WTC11 (cell line): ENCODE measurements at regions not wholly inside any gene's neighbourhood (a gene's known extent, or its start where the extent isn't known, plus 50 kb on each side); places are given as distances from the start of the nearest gene placed in this dataset.

Experiments
- ATAC-seq: fragments of 200-7000 bp; cut with Tn5 transposase; 2 replicates; pipeline ENCODE4 v1.10.0; 2021; ENCODE audit warnings: mild to moderate bottlenecking, moderate library complexity
- CTCF ChIA-PET: fragments of 300-600 bp; sonication (Branson Sonifier 250); formaldehyde crosslinking; loops from one replicate; lab custom pipeline; 2021; ENCODE audit warnings: antibody characterized with exemption; lab: Charles Lee
- POLR2A ChIA-PET: fragments of 350-600 bp; sonication (Branson Sonifier 250); formaldehyde crosslinking; loops from one replicate; lab custom pipeline; 2021; ENCODE audit warnings: antibody characterized with exemption; lab: Charles Lee
- DNase-seq: peaks from one replicate; pipeline ENCODE4 v3.0.0; 2021; ENCODE audit warnings: low spot score
- H3K27ac Mint-ChIP-seq: 2 replicates; pipeline ENCODE4 v1.8.0; 2021; ENCODE audit warnings: mixed read lengths
- H3K27me3 Mint-ChIP-seq: 2 replicates; pipeline ENCODE4 v1.8.0; 2021; ENCODE audit warnings: low read depth, mild to moderate bottlenecking, moderate library complexity, mixed read lengths
- H3K36me3 Mint-ChIP-seq: 2 replicates; pipeline ENCODE4 v1.8.0; 2021; ENCODE audit warnings: mixed read lengths
- H3K4me1 Mint-ChIP-seq: 2 replicates; pipeline ENCODE4 v1.8.0; 2022; ENCODE audit warnings: mixed read lengths
- H3K4me3 Mint-ChIP-seq: 2 replicates; pipeline ENCODE4 v1.8.0; 2021; ENCODE audit warnings: mild to moderate bottlenecking, moderate library complexity, mixed read lengths
- H3K9me3 Mint-ChIP-seq: 2 replicates; pipeline ENCODE4 v1.8.0; 2021; ENCODE audit warnings: mixed read lengths
- ATF2 ChIP-seq: sonication (generic); formaldehyde crosslinking; IDR thresholded peaks from 2 replicates; pipeline ENCODE4 v1.8.1; 2022; ENCODE audit warnings: low read depth, missing genetic modification reagents, borderline replicate concordance
- CTCF ChIP-seq: fragments of 200-600 bp; IDR thresholded peaks from 2 replicates; pipeline ENCODE4 v1.8.0; 2022; ENCODE audit warnings: antibody characterized with exemption
- FOXP4 ChIP-seq: sonication (generic); formaldehyde crosslinking; IDR thresholded peaks from 2 replicates; pipeline ENCODE4 v1.8.0; 2022; ENCODE audit warnings: mild to moderate bottlenecking, missing genetic modification reagents
- GTF2I ChIP-seq: fragments of 250-450 bp; sonication (Bioruptor Pico); conservative IDR thresholded peaks from 2 replicates; pipeline ENCODE4 v1.4.0; 2021; ENCODE audit warnings: mild to moderate bottlenecking
- NFATC4 ChIP-seq: fragments of 250-450 bp; sonication (Bioruptor Pico); IDR thresholded peaks from 2 replicates; pipeline ENCODE4 v1.9.0; 2021; ENCODE audit warnings: mild to moderate bottlenecking
- NR2C2 ChIP-seq: sonication (generic); formaldehyde crosslinking; IDR thresholded peaks from 2 replicates; pipeline ENCODE4 v1.8.0; 2022; ENCODE audit warnings: mild to moderate bottlenecking, missing genetic modification reagents
- PRRX2 ChIP-seq: fragments of 250-450 bp; sonication (Bioruptor Pico); IDR thresholded peaks from 2 replicates; pipeline ENCODE4 v1.8.0; 2021; ENCODE audit warnings: mild to moderate bottlenecking
- RELA ChIP-seq: sonication (generic); formaldehyde crosslinking; IDR thresholded peaks from 2 replicates; pipeline ENCODE4 v1.8.1; 2022; ENCODE audit warnings: missing genetic modification reagents, mild to moderate bottlenecking, borderline replicate concordance
- RORB ChIP-seq: fragments of 250-450 bp; sonication (Bioruptor Pico); IDR thresholded peaks from 2 replicates; pipeline ENCODE4 v1.9.0; 2021; ENCODE audit warnings: mild to moderate bottlenecking
- SMAD3 ChIP-seq: sonication (generic); formaldehyde crosslinking; IDR thresholded peaks from 2 replicates; pipeline ENCODE4 v1.8.0; 2022; ENCODE audit warnings: missing genetic modification reagents, mild to moderate bottlenecking, borderline replicate concordance
- SMAD4 ChIP-seq: sonication (generic); formaldehyde crosslinking; IDR thresholded peaks from 2 replicates; pipeline ENCODE4 v1.8.0; 2022; ENCODE audit warnings: mild to moderate bottlenecking, missing genetic modification reagents
- ZNF232 ChIP-seq: sonication (generic); formaldehyde crosslinking; IDR thresholded peaks from 2 replicates; pipeline ENCODE4 v1.8.0; 2022; ENCODE audit warnings: mild to moderate bottlenecking, missing genetic modification reagents
- ZNF281 ChIP-seq: sonication (generic); formaldehyde crosslinking; IDR thresholded peaks from 2 replicates; pipeline ENCODE4 v1.8.0; 2023; ENCODE audit warnings: mild to moderate bottlenecking, missing genetic modification reagents
- ZNF317 ChIP-seq: sonication (generic); formaldehyde crosslinking; IDR thresholded peaks from 2 replicates; pipeline ENCODE4 v1.8.1; 2023; ENCODE audit warnings: low read depth, mild to moderate bottlenecking, moderate library complexity, missing genetic modification reagents, borderline replicate concordance
- ZNF671 ChIP-seq: fragments of 250-450 bp; sonication (Bioruptor Pico); IDR thresholded peaks from 2 replicates; pipeline ENCODE4 v1.8.0; 2021; ENCODE audit warnings: mild to moderate bottlenecking
- TF ChIP-seq, protein P1 (sequence below): fragments of 250-450 bp; sonication (Bioruptor Pico); IDR thresholded peaks from 2 replicates; pipeline ENCODE4 v1.9.0; 2021; ENCODE audit warnings: mild to moderate bottlenecking, borderline replicate concordance
- TF ChIP-seq, protein P2 (sequence below): fragments of 250-450 bp; sonication (Bioruptor Pico); conservative IDR thresholded peaks from 2 replicates; pipeline ENCODE4 v1.9.0; 2021; ENCODE audit warnings: mild to moderate bottlenecking
- TF ChIP-seq, protein P3 (sequence below): sonication (generic); formaldehyde crosslinking; IDR thresholded peaks from 2 replicates; pipeline ENCODE4 v1.8.1; 2022; ENCODE audit warnings: low read depth, mild to moderate bottlenecking, moderate library complexity, missing genetic modification reagents, borderline replicate concordance

GRCh38 chr13:111945086-111945485, 121.9 kb upstream of the SOX1 start:
- TF ChIP-seq, protein P1, sequence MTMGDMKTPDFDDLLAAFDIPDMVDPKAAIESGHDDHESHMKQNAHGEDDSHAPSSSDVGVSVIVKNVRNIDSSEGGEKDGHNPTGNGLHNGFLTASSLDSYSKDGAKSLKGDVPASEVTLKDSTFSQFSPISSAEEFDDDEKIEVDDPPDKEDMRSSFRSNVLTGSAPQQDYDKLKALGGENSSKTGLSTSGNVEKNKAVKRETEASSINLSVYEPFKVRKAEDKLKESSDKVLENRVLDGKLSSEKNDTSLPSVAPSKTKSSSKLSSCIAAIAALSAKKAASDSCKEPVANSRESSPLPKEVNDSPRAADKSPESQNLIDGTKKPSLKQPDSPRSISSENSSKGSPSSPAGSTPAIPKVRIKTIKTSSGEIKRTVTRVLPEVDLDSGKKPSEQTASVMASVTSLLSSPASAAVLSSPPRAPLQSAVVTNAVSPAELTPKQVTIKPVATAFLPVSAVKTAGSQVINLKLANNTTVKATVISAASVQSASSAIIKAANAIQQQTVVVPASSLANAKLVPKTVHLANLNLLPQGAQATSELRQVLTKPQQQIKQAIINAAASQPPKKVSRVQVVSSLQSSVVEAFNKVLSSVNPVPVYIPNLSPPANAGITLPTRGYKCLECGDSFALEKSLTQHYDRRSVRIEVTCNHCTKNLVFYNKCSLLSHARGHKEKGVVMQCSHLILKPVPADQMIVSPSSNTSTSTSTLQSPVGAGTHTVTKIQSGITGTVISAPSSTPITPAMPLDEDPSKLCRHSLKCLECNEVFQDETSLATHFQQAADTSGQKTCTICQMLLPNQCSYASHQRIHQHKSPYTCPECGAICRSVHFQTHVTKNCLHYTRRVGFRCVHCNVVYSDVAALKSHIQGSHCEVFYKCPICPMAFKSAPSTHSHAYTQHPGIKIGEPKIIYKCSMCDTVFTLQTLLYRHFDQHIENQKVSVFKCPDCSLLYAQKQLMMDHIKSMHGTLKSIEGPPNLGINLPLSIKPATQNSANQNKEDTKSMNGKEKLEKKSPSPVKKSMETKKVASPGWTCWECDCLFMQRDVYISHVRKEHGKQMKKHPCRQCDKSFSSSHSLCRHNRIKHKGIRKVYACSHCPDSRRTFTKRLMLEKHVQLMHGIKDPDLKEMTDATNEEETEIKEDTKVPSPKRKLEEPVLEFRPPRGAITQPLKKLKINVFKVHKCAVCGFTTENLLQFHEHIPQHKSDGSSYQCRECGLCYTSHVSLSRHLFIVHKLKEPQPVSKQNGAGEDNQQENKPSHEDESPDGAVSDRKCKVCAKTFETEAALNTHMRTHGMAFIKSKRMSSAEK (CRISPR knock-in tag) = no peak
- TF ChIP-seq ZNF671 (CRISPR knock-in tag) (no peak), NR2C2 (CRISPR knock-in tag) (no peak), PRRX2 (CRISPR knock-in tag) (no peak), RELA (CRISPR knock-in tag) (no peak), SMAD3 (no peak), CTCF (no peak), ATF2 (CRISPR knock-in tag) (no peak), ZNF317 (no peak), NFATC4 (CRISPR knock-in tag) (no peak), ZNF232 (CRISPR knock-in tag) (no peak)
- TF ChIP-seq, protein P2, sequence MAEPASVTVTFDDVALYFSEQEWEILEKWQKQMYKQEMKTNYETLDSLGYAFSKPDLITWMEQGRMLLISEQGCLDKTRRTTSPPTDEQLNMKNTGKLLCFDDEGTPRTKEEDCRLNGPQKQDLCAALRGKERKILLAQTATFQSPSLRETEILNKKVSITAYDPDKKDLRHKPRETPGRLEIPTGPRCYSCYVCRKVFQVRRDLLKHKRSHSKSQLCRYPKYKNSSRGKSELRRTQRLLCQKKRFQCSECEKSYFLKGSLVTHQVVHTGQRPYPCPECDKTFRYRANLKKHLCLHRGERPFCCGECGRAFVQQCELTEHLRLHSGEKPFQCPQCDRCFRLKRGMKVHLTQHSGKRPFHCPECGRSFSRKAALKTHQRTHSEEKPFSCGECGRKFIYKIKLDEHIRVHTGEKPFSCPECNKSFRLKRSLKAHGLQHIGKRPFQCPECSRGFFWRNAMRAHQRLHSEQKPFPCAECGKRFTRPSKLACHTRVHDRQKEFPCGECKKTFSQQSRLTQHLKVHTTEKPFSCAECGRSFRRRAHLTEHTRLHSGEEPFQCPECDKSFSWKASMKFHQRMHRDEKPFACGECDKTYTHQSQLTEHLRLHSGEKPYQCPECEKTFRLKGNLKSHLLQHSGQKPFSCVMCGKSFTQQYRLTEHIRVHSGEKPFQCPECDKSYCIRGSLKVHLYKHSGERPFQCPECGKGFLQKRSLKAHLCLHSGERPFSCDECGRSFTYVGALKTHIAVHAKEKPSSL = no peak
- TF ChIP-seq, protein P3, sequence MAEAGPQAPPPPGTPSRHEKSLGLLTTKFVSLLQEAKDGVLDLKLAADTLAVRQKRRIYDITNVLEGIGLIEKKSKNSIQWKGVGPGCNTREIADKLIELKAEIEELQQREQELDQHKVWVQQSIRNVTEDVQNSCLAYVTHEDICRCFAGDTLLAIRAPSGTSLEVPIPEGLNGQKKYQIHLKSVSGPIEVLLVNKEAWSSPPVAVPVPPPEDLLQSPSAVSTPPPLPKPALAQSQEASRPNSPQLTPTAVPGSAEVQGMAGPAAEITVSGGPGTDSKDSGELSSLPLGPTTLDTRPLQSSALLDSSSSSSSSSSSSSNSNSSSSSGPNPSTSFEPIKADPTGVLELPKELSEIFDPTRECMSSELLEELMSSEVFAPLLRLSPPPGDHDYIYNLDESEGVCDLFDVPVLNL (CRISPR knock-in tag) = no peak
- TF ChIP-seq, all 79 proteins: peak for 0
- H3K4me3 Mint-ChIP-seq = no peak overlapping the region
- ATAC-seq (no peak), DNase-seq (no peak)
- peaks cover 9% of the 10 kb centered on the region for H3K9me3 Mint-ChIP-seq
- H3K27ac Mint-ChIP-seq = no peak overlapping the region
- H3K4me1 Mint-ChIP-seq = no peaks in the 10 kb centered on the region
- CTCF ChIA-PET = no interaction called here
- POLR2A ChIA-PET = no interaction called here
- no peaks in the 10 kb centered on the region for H3K36me3 Mint-ChIP-seq
- H3K27me3 Mint-ChIP-seq = no peaks in the 10 kb centered on the region

DNA sequence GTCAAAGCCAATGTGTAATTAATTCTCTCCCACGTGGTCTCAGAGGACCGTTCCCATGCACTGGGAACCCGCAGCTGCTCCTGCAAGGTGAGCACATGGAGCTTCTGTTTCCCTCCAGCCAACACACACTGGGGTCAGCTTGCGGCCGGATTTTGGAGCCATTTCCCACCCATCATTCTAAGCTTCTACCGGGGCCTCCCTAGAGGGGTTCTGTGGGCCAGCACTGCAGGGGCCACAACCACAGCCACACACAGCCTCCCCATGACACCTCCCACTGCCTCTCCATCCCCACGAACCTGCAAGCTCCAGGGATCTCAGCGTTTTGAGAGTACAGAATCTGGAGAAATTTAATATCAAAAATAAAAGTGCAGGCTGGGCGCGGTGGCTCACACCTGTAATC, 120.7 kb upstream of the SOX1 start:
- Mint-ChIP-seq H3K4me1 (no peaks in the 10 kb centered on the region), H3K36me3 (peaks cover 7% of the 10 kb centered on the region), H3K4me3 (no peak overlapping the region), H3K27ac (no peak overlapping the region), H3K9me3 (peaks cover 17% of the 10 kb centered on the region), H3K27me3 (peaks cover 4% of the 10 kb centered on the region; the same call in 1 of the 2 replicates)
- POLR2A ChIA-PET = no interaction called here
- no peak for DNase-seq
- no peak for ATAC-seq
- CTCF ChIA-PET = no interaction called here
- no peak for TF ChIP-seq ZNF281 (CRISPR knock-in tag)
- no peak for TF ChIP-seq RELA (CRISPR knock-in tag)
- TF ChIP-seq FOXP4 (CRISPR knock-in tag) = no peak
- no peak for TF ChIP-seq GTF2I
- no peak for TF ChIP-seq ATF2 (CRISPR knock-in tag)
- TF ChIP-seq SMAD4 (CRISPR knock-in tag) = no peak
- TF ChIP-seq RORB (CRISPR knock-in tag) = no peak
